ENCODE measurements at regions not wholly inside any gene's neighbourhood (a gene's known extent, or its start where the extent isn't known, plus 50 kb on each side); places are given as distances from the start of the nearest gene placed in this dataset.

GRCh38 chr4:132297346-132297745 is 851.7 kb upstream of the PCDH10 start:
- no peak for DNase-seq
- Histone ChIP-seq H3K56ac (ENCODE audit: insufficient read length, low read depth, low read length) (no peak overlapping the region), H3K27me3 (ENCODE audit: insufficient read depth, low read length) (no peaks in the 10 kb centered on the region), H2BK5ac (ENCODE audit: insufficient read length, low read length) (no peak overlapping the region), H2BK20ac (ENCODE audit: low read depth, low read length, poor library complexity, severe bottlenecking) (no peak overlapping the region), H3K4me2 (ENCODE audit: insufficient read depth, insufficient read length, low read length) (no peak overlapping the region), H2AK5ac (ENCODE audit: insufficient read length, low read length) (no peak overlapping the region), H2BK15ac (ENCODE audit: low read depth, low read length) (no peak overlapping the region), H3K9me3 (ENCODE audit: control insufficient read depth, low read depth, low read length) (no peaks in the 10 kb centered on the region), H3K9ac (ENCODE audit: extremely low read depth, insufficient read length, low read length) (no peak overlapping the region), H2AFZ (ENCODE audit: low read length) (no peak overlapping the region), H2BK120ac (ENCODE audit: low read depth, low read length, poor library complexity, severe bottlenecking) (no peak overlapping the region), H4K5ac (ENCODE audit: insufficient read length, low read depth, low read length) (no peak overlapping the region), H3T11ph (ENCODE audit: low read length) (no peak overlapping the region), H3K27ac (ENCODE audit: insufficient read length, low read depth, low read length) (no peak overlapping the region), H3K79me1 (ENCODE audit: insufficient read depth, low read depth, low read length, poor library complexity, severe bottlenecking) (no peaks in the 10 kb centered on the region), H3K23ac (ENCODE audit: insufficient read length, low read depth, low read length) (no peak overlapping the region), H3K14ac (ENCODE audit: insufficient read depth, low read length) (no peak overlapping the region), H3K79me2 (ENCODE audit: insufficient read depth, low read length) (no peaks in the 10 kb centered on the region), H4K91ac (ENCODE audit: insufficient read length, low read depth, low read length) (no peak overlapping the region), H4K20me1 (ENCODE audit: control insufficient read depth, insufficient read depth, insufficient read length) (no peaks in the 10 kb centered on the region), H3K4me1 (ENCODE audit: insufficient read depth, low read length) (no peaks in the 10 kb centered on the region), H3K23me2 (ENCODE audit: insufficient read length, low read depth, low read length, poor library complexity, severe bottlenecking) (no peaks in the 10 kb centered on the region), H3K18ac (ENCODE audit: insufficient read length, low read depth, low read length) (no peak overlapping the region), H3K4ac (ENCODE audit: low read depth, low read length) (no peak overlapping the region), H4K8ac (replicated peaks; ENCODE audit: insufficient read length, low read depth, low read length) (no peak overlapping the region), H2BK12ac (ENCODE audit: insufficient read length, low read depth, low read length) (no peak overlapping the region)
- TF ChIP-seq CTCF (conservative IDR thresholded peaks at IDR 0.05): no peak
- Mint-ChIP-seq H3K4me1 (no peaks in the 10 kb centered on the region), H3K9me3 (no peaks in the 10 kb centered on the region), H3K27ac (no peak overlapping the region), H3K4me3 (no peak overlapping the region), H3K27me3 (ENCODE audit: low read depth) (no peaks in the 10 kb centered on the region), H3K36me3 (ENCODE audit: insufficient read depth in 1 of 3, low read depth in 3 of 3) (no peaks in the 10 kb centered on the region)
- no CpG with 5 or more reads among the region's 1 CpG for WGBS (ENCODE audit: extremely low coverage, insufficient read length, low lambda C conversion rate)
